Kidney epithelial cell (primary cell): ENCODE measurements at regions not wholly inside any gene's neighbourhood (a gene's known extent, or its start where the extent isn't known, plus 50 kb on each side); places are given as distances from the start of the nearest gene placed in this dataset.
"Not testable (repeated sequence)": the region's sequence is repeated elsewhere in the genome, so short reads cannot be mapped to it uniquely, and the experiment has no call there.

Experiments used
- DNase-seq: peaks from one replicate; pipeline ENCODE4 v3.0.0-alpha.2; 2010; ENCODE audit warnings: low read depth
- H3K27me3 ChIP-seq: 2 replicates; pipeline ENCODE4 v1.6.0; 2011; ENCODE audit warnings: low read length; ENCODE audit not compliant: control insufficient read depth, insufficient read depth
- H3K36me3 ChIP-seq: 2 replicates; pipeline ENCODE4 v1.5.1; 2011; ENCODE audit warnings: low read length; ENCODE audit not compliant: control insufficient read depth, insufficient read depth
- H3K4me3 ChIP-seq: 2 replicates; pipeline ENCODE4 v1.5.1; 2011; ENCODE audit warnings: low read depth, mild to moderate bottlenecking, control low read depth, low read length
- CTCF ChIP-seq: IDR thresholded peaks from 2 replicates; pipeline ENCODE4 v1.5.1; 2011; ENCODE audit warnings: mild to moderate bottlenecking, moderate library complexity, low read length, control low read depth, inconsistent platforms; ENCODE audit not compliant: insufficient read depth, poor library complexity, severe bottlenecking

GRCh38 chr6:4480788-4481735, 295.1 kb upstream of the CDYL start:
- TF ChIP-seq CTCF, result no peak
- Histone ChIP-seq H3K36me3 (no peaks in the 10 kb centered on the region), H3K27me3 (no peaks in the 10 kb centered on the region), H3K4me3 (no peak overlapping the region)
- no peak for DNase-seq

GRCh38 chr6:4478098-4478497, 298.1 kb upstream of the CDYL start:
- Histone ChIP-seq H3K4me3 (no peak overlapping the region), H3K27me3 (no peaks in the 10 kb centered on the region), H3K36me3 (no peaks in the 10 kb centered on the region)
- TF ChIP-seq CTCF, result no peak
- DNase-seq, result no peak

GRCh38 chr6:4474810-4475209, 301.4 kb upstream of the CDYL start:
- Histone ChIP-seq H3K36me3 (no peaks in the 10 kb centered on the region), H3K4me3 (no peak overlapping the region), H3K27me3 (no peaks in the 10 kb centered on the region)
- no peak for DNase-seq
- TF ChIP-seq CTCF, result no peak

GRCh38 chr6:4472969-4473642, 303.1 kb upstream of the CDYL start:
- Histone ChIP-seq H3K36me3 (no peaks in the 10 kb centered on the region), H3K4me3 (no peak overlapping the region), H3K27me3 (no peaks in the 10 kb centered on the region)
- no peak for DNase-seq
- TF ChIP-seq CTCF, result no peak

GRCh38 chr6:4472222-4472621, 304.0 kb upstream of the CDYL start:
- Histone ChIP-seq H3K4me3 (no peak overlapping the region), H3K36me3 (no peaks in the 10 kb centered on the region), H3K27me3 (no peaks in the 10 kb centered on the region)
- no peak for DNase-seq
- no peak for TF ChIP-seq CTCF

GRCh38 chr6:4471515-4471914, 304.7 kb upstream of the CDYL start:
- not testable (repeated sequence) for H3K4me3 ChIP-seq, DNase-seq, H3K36me3 ChIP-seq, H3K27me3 ChIP-seq
